ENCODE measurements at regions not wholly inside any gene's neighbourhood (a gene's known extent, or its start where the extent isn't known, plus 50 kb on each side); places are given as distances from the start of the nearest gene placed in this dataset.

GRCh38 chr2:228701506-228701905 lies 520.0 kb upstream of the SPHKAP start:
- ATAC-seq (no peak), DNase-seq (no peak)
- H3K4me3 ChIP-seq (ENCODE audit: low read length) = no peak overlapping the region
- H3K9me3 ChIP-seq (ENCODE audit: control insufficient read depth, low read length) = no peaks in the 10 kb centered on the region
- intact Hi-C loops (cut with DNase I) = loop anchor here in 1 of 4 donors (5.0 kb wide), 1 partner anchor 571 kb away; the partner anchor contains the start of gene PID1
- H3K4me1 ChIP-seq (ENCODE audit: control insufficient read depth, insufficient read depth, low read length) = no peaks in the 10 kb centered on the region
- H3K27me3 ChIP-seq (ENCODE audit: control insufficient read depth, insufficient read depth) = no peaks in the 10 kb centered on the region
- H3K27ac ChIP-seq (ENCODE audit: low read length) = no peak overlapping the region

- 87% methylated on average over 7 of the region's 7 CpGs for WGBS
- no peak overlapping the region for H3K4me3 ChIP-seq (ENCODE audit: low read length)
- H3K27me3 ChIP-seq (ENCODE audit: control insufficient read depth, insufficient read depth) = no peaks in the 10 kb centered on the region
- DNase-seq (no peak), ATAC-seq (no peak)
- no peaks in the 10 kb centered on the region for H3K9me3 ChIP-seq (ENCODE audit: control insufficient read depth, low read length)
- no peaks in the 10 kb centered on the region for H3K4me1 ChIP-seq (ENCODE audit: control insufficient read depth, insufficient read depth, low read length)
- intact Hi-C loops (cut with DNase I) = loop anchor here in 1 of 4 donors (5.0 kb wide), 1 partner anchor 572 kb away; the partner anchor contains the start of gene PID1
- no peak overlapping the region for H3K27ac ChIP-seq (ENCODE audit: low read length)
Observed at GRCh38 chr2:228700638-228701037, 519.2 kb upstream of the SPHKAP start.

- DNase-seq (no peak), ATAC-seq (no peak)
- 94% methylated on average over 5 of the region's 5 CpGs for WGBS
- Histone ChIP-seq H3K4me3 (ENCODE audit: low read length) (no peak overlapping the region), H3K9me3 (ENCODE audit: control insufficient read depth, low read length) (no peaks in the 10 kb centered on the region), H3K4me1 (ENCODE audit: control insufficient read depth, insufficient read depth, low read length) (no peaks in the 10 kb centered on the region), H3K27ac (ENCODE audit: low read length) (no peak overlapping the region), H3K27me3 (ENCODE audit: control insufficient read depth, insufficient read depth) (no peaks in the 10 kb centered on the region)
- intact Hi-C loops (cut with DNase I) = loop anchor here in 3 of 4 donors (5.0 to 10.0 kb wide), 2 partner anchors 565 to 572 kb away; partner anchors contain the start of gene PID1 (in 2 of the 3)
Observed at GRCh38 chr2:228699888-228700287, 518.4 kb upstream of the SPHKAP start.

GRCh38 chr2:228699400-228699799 lies 517.9 kb upstream of the SPHKAP start:
- Histone ChIP-seq H3K4me3 (ENCODE audit: low read length) (no peak overlapping the region), H3K9me3 (ENCODE audit: control insufficient read depth, low read length) (no peaks in the 10 kb centered on the region), H3K4me1 (ENCODE audit: control insufficient read depth, insufficient read depth, low read length) (no peaks in the 10 kb centered on the region), H3K27me3 (ENCODE audit: control insufficient read depth, insufficient read depth) (no peaks in the 10 kb centered on the region), H3K27ac (ENCODE audit: low read length) (no peak overlapping the region)
- ATAC-seq = peak; percentile 39 to 80
- WGBS = 35% methylated on average over 5 of the region's 5 CpGs
- intact Hi-C loops (cut with DNase I) = loop anchor here in 2 of 4 donors (5.0 to 10.0 kb wide), 2 partner anchors 565 to 573 kb away; partner anchors contain the start of gene PID1 (in 1 of the 2)
- no peak for DNase-seq

GRCh38 chr2:228698963-228699362 lies 517.5 kb upstream of the SPHKAP start:
- Histone ChIP-seq H3K27me3 (ENCODE audit: control insufficient read depth, insufficient read depth) (no peaks in the 10 kb centered on the region), H3K27ac (ENCODE audit: low read length) (no peak overlapping the region), H3K4me3 (ENCODE audit: low read length) (no peak overlapping the region), H3K4me1 (ENCODE audit: control insufficient read depth, insufficient read depth, low read length) (no peaks in the 10 kb centered on the region), H3K9me3 (ENCODE audit: control insufficient read depth, low read length) (no peaks in the 10 kb centered on the region)
- WGBS = 72% methylated on average over 3 of the region's 3 CpGs
- ATAC-seq (no peak), DNase-seq (no peak)
- intact Hi-C loops (cut with DNase I) = loop anchor here in 2 of 4 donors (5.0 to 10.0 kb wide), 2 partner anchors 566 to 573 kb away; partner anchors contain the start of gene PID1 (in 1 of the 2)

- Histone ChIP-seq H3K4me1 (ENCODE audit: control insufficient read depth, insufficient read depth, low read length) (no peaks in the 10 kb centered on the region), H3K9me3 (ENCODE audit: control insufficient read depth, low read length) (no peaks in the 10 kb centered on the region), H3K27me3 (ENCODE audit: control insufficient read depth, insufficient read depth) (no peaks in the 10 kb centered on the region), H3K27ac (ENCODE audit: low read length) (no peak overlapping the region), H3K4me3 (ENCODE audit: low read length) (no peak overlapping the region)
- DNase-seq = no peak
- no peak for ATAC-seq
- intact Hi-C loops (cut with DNase I) = loop anchor here in 2 of 4 donors (5.0 to 10.0 kb wide), 2 partner anchors 567 to 575 kb away; partner anchors contain the start of gene PID1 (in 1 of the 2)
- 79% methylated on average over 3 of the region's 3 CpGs for WGBS
Observed at GRCh38 chr2:228697456-228697855, 516.0 kb upstream of the SPHKAP start.

- DNase-seq (no peak), ATAC-seq (no peak)
- Histone ChIP-seq H3K9me3 (ENCODE audit: control insufficient read depth, low read length) (no peaks in the 10 kb centered on the region), H3K27ac (ENCODE audit: low read length) (no peak overlapping the region), H3K4me1 (ENCODE audit: control insufficient read depth, insufficient read depth, low read length) (no peaks in the 10 kb centered on the region), H3K27me3 (ENCODE audit: control insufficient read depth, insufficient read depth) (no peaks in the 10 kb centered on the region), H3K4me3 (ENCODE audit: low read length) (no peak overlapping the region)
- intact Hi-C loops (cut with DNase I) = loop anchor here in 1 of 4 donors (10.0 kb wide), 1 partner anchor 574 kb away; no protein-coding TSS in a partner anchor
- WGBS = 80% methylated on average over 7 of the region's 7 CpGs
Observed at GRCh38 chr2:228690681-228691080, 509.2 kb upstream of the SPHKAP start.

GRCh38 chr2:228689053-228689452 lies 507.6 kb upstream of the SPHKAP start:
- H3K27me3 ChIP-seq (ENCODE audit: control insufficient read depth, insufficient read depth) = no peaks in the 10 kb centered on the region
- H3K9me3 ChIP-seq (ENCODE audit: control insufficient read depth, low read length) = no peaks in the 10 kb centered on the region
- no peak overlapping the region for H3K4me3 ChIP-seq (ENCODE audit: low read length)
- 35% methylated on average over 7 of the region's 7 CpGs for WGBS
- no peak for DNase-seq
- H3K4me1 ChIP-seq (ENCODE audit: control insufficient read depth, insufficient read depth, low read length) = no peaks in the 10 kb centered on the region
- intact Hi-C loops (cut with DNase I) = no loop called here
- no peak overlapping the region for H3K27ac ChIP-seq (ENCODE audit: low read length)
- ATAC-seq = no peak

- no peak overlapping the region for H3K4me3 ChIP-seq (ENCODE audit: low read length)
- WGBS = 83% methylated on average over 5 of the region's 5 CpGs
- ATAC-seq = no peak
- no peaks in the 10 kb centered on the region for H3K9me3 ChIP-seq (ENCODE audit: control insufficient read depth, low read length)
- no peak overlapping the region for H3K27ac ChIP-seq (ENCODE audit: low read length)
- intact Hi-C loops (cut with DNase I) = no loop called here
- no peaks in the 10 kb centered on the region for H3K4me1 ChIP-seq (ENCODE audit: control insufficient read depth, insufficient read depth, low read length)
- H3K27me3 ChIP-seq (ENCODE audit: control insufficient read depth, insufficient read depth) = no peaks in the 10 kb centered on the region
- DNase-seq = no peak
Observed at GRCh38 chr2:228688007-228688645, 506.6 kb upstream of the SPHKAP start.

GRCh38 chr2:228681979-228682378 lies 500.5 kb upstream of the SPHKAP start:
- Histone ChIP-seq H3K4me3 (ENCODE audit: low read length) (no peak overlapping the region), H3K27me3 (ENCODE audit: control insufficient read depth, insufficient read depth) (no peaks in the 10 kb centered on the region), H3K4me1 (ENCODE audit: control insufficient read depth, insufficient read depth, low read length) (no peaks in the 10 kb centered on the region), H3K9me3 (ENCODE audit: control insufficient read depth, low read length) (no peaks in the 10 kb centered on the region), H3K27ac (ENCODE audit: low read length) (no peak overlapping the region)
- WGBS = 59% methylated on average over 1 of the region's 1 CpG
- DNase-seq (no peak), ATAC-seq (no peak)
- intact Hi-C loops (cut with DNase I) = no loop called here

- intact Hi-C loops (cut with DNase I) = no loop called here
- Histone ChIP-seq H3K4me1 (ENCODE audit: control insufficient read depth, insufficient read depth, low read length) (no peaks in the 10 kb centered on the region), H3K4me3 (ENCODE audit: low read length) (no peak overlapping the region), H3K27me3 (ENCODE audit: control insufficient read depth, insufficient read depth) (no peaks in the 10 kb centered on the region), H3K9me3 (ENCODE audit: control insufficient read depth, low read length) (no peaks in the 10 kb centered on the region), H3K27ac (ENCODE audit: low read length) (no peak overlapping the region)
- ATAC-seq = peak; percentile 18 to 59
- WGBS = 25% methylated on average over 5 of the region's 5 CpGs
- no peak for DNase-seq
Observed at GRCh38 chr2:228681426-228681825, 499.9 kb upstream of the SPHKAP start.

All from right cardiac atrium (tissue), 5 donors.